ENCODE measurements at regions not wholly inside any gene's neighbourhood (a gene's known extent, or its start where the extent isn't known, plus 50 kb on each side); places are given as distances from the start of the nearest gene placed in this dataset.

DNA sequence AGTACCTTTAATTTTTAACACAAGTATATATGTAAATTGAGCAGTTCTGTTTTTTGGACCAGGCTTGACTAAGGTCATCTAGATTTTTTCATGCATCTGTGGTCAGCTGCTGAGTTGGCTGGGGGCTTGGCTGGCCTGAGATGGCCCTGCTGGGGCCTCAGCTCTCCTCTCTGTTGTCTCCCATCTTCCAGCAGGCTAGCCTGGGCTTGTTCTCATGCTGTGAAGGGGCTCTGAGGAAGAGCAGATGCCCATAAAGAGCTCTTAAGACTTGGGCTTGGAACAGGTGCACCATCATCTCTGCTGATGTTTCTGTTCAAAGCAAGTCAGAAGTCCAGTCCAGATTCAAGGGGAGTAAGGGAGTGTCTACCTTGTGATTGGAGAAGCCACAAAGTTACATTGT, 51.2 kb upstream of the TNR start:
- TF ChIP-seq YY1 (IDR thresholded peaks at IDR 0.05; ENCODE audit: insufficient read depth, insufficient read length) (no peak), ZNF274 (IDR thresholded peaks at IDR 0.05; ENCODE audit: low read depth, low read length) (no peak), SUZ12 (IDR thresholded peaks at IDR 0.05; ENCODE audit: extremely low read depth, insufficient read depth, insufficient read length) (no peak)

All from NT2/D1 (cell line).